ENCODE measurements at regions not wholly inside any gene's neighbourhood (a gene's known extent, or its start where the extent isn't known, plus 50 kb on each side); places are given as distances from the start of the nearest gene placed in this dataset.
"Not testable (repeated sequence)": the region's sequence is repeated elsewhere in the genome, so short reads cannot be mapped to it uniquely, and the experiment has no call there.

DNA sequence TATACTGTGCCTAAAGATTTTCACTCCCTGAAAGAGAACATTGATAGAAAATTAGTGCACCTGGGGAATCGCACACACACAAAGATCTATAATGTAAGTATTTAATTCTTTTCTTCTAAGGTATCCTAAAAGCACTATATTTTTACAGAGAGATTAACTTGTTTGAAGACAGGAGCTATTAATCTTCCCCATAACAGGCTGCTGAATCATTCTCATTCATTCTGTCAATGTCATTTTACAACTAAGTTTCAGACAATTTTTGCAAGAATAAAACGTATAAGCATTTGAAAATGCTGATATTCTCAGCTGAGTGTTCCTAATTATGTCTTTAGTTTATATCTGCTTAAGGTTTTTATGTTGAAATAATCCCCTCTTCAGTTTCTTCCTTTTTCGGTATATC, 776.7 kb downstream of the NXPH1 start:
- no peak for DNase-seq (ENCODE audit: low read depth)

DNA sequence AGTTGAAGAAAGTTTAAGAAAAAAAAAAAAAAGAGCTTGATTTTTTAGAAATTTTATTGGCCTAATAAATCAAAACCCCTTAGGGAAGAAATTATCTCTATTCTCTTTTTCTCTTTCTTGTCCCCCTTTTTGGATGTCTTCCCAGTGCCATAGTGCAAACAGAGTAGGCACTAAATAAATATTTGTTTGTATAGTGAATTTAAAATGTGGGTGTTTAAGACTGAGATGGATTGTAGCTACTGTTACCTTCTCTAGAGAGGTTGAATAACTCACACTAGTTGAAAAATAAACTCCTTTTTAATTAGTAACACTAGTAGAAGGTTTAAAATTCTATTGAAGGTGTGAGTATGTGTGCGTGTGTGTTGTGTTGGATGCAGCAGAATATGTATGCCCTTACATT, 783.8 kb downstream of the NXPH1 start:
- no peak for DNase-seq (ENCODE audit: low read depth)

DNA sequence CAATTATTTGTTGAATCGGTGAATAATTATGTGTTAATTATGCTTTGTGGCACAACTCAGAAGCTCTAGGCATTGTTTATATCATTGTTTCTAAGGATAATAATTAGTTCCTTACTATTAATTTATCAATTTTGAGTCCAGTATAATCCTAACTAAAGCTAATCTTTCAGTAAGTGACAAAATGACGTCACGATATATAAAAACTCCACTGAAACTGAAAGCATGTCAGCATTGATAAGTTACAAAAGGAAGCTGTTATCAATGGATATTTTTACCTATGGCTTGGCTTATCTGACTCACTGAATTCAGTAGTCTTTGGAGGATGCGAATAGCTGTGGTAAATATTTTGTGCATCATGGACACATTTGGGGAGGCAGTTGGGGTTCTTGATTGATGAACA, 793.1 kb downstream of the NXPH1 start:
- DNase-seq (ENCODE audit: low read depth) = no peak

DNA sequence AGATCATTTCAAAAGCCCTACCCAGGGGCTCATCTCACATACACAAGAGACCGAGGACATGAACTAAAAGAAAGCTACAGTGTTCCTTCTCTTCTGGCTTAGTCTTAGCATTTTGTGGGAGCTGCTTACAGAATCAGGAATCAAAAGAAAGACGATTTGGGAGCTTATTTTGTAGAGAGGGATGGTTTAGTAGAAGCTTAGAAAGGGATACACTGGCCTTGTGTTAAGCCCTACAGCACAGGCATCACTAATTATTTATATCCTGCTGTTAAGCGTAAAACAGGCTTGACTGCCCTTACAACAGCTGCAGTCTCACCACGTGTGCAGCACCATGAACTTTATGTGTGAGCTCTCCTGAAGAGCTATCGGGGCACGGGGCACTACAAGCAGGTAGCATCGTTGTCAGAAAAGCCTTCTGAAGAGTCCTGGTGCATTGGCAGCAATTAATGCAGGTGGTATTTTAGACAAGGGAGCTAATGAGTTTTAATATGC, 798.3 kb downstream of the NXPH1 start:
- no peak for DNase-seq (ENCODE audit: low read depth)

DNA sequence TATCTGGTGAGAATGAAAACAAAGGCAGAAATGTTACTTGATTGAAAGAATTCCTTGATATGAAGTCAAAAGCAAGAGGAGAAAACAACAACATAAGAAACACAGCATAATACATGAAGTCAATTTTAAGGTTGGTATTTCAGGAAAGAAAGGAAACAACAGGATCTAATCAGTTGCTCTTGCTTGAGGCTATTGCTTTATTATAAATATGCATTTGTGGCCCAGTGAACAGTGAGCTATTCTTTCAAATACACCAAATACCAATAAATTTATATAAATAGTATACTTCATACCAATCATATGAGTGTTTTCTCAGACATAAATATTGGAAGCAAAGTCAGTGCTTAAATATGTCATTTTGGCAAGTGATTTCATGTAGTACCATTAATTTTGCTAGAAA, 806.6 kb downstream of the NXPH1 start:
- DNase-seq (ENCODE audit: low read depth) = no peak

DNA sequence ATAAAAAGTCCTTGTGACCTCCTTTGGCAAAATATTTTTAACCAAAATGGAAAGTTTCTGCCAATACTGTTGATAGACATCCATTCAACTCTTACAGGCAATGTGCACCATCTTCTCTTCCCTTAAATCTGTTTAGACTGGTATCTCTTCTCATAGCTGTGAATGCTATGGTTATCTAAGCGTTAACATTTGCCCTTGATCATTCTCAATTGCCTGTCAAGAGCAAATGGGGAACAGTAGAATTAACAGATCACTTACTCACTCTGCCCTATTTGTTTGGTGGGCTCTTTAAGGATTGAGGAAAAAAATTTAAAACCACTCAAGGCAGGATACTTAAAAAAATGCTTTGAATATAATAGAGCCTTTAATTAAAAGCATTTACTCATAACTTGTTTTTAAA, 808.4 kb downstream of the NXPH1 start:
- DNase-seq (ENCODE audit: low read depth) = no peak

DNA sequence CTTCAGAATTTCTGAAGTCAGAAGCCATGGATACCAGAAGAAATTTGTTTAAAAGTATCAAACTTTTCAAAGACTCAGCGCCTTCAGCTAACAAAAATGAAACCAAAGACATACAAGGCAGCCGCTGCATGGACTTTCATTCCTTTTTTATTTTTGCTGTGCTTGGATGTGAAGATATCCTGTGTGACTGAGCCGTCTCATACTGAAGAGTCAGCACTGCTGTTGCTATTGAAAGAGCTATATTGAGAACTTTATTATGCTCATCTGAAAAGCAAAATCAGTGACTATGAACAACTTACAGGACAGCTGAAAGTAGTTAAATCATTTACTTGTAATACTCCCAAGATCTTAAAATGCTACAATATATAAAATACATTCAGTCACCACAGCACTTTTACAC, 809.2 kb downstream of the NXPH1 start:
- DNase-seq (ENCODE audit: low read depth) = no peak

DNA sequence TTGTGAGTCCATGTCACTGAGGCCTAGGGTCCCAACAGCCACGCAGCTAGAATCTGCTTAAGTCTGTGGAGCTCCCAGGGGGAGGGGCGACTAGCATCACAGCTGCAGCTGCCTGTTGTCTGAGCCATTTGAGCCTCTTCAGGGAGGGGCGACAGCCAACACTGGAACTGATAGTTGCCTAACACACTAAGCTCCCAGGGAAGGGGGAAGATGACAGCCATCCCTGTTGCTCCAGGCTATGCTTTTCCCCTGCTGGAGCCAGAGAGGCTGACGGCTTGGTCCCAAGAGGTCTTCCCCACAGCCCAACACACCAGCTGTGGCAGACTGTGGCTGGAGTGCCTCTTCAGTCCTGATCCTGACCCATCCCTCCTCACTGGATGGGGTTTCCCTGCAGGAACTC, 817.5 kb downstream of the NXPH1 start:
- no peak for DNase-seq (ENCODE audit: low read depth)

DNA sequence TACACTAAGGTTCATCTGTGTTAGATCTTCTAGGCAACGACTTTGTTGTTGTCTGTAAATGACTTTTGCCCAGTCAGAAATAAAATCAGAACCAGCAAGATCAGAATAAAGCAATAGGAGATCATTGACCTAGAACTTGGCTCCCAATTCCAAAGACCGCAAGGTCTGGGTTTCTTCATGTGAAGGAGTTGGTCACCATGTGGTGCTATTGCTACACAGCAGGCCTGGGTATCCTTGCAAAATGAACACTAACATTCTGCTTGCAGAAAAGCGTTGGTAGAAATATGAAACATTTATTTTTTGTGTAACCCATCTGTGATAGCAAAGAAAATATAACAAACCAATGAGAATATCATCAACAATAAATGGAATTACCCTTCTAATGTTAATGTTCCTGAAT, 831.0 kb downstream of the NXPH1 start:
- no peak for DNase-seq (ENCODE audit: low read depth)

DNA sequence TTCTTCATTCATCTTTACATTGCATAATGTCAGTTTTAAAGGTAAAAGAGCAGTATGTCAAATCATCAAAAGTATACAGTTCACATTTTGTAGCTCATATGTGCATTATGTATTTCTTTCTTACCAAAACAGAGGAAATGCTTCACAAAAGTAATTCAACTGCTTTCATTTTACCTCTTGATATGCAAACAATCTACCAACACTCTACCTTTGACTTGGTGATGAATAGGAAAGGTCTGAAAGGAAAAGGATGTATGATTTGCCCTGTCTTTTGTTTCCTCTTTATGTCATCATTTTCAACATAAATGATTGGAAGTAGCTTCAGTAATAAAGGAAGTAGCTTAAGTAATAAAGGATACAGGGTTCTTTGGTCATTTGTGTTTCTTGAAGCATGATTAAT, 846.7 kb downstream of the NXPH1 start:
- no peak for DNase-seq (ENCODE audit: low read depth)

DNA sequence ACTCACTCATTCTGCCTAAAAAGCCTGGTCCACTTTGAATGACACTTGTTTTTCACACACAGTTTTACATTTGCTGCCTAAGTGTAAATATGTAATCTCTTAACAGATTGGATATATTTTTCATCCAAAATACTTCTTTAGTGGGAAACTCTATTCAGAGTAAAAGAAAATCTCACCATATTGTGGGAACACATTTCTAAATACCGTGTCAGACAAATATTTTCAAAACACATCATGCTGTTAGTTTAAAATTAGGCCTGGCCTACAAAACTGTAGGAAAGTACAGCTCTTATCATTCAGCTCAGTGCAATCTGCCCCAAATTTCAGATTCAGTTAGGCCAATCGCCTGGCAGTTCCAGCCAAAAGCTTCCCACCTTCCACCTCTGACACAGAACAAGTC, 849.8 kb downstream of the NXPH1 start:
- no peak for DNase-seq (ENCODE audit: low read depth)

DNA sequence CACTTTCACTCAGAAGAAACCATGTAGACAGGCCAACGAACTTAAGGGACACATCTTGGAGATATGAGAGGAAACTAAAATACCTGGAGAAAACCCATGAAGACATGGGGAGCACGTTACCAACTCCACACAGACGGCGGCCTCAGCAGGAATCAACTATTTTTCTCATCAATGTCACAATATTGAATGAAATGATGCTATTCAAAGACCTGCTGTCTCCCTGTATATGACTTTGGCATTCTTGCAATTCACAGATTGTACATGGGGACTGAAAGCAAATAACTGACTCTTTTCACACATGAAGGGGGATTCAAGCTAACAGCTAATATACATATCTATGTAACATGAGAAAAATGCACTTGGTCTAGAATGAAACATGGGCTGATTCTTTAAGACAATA, 869.0 kb downstream of the NXPH1 start:
- DNase-seq (ENCODE audit: low read depth) = no peak

DNA sequence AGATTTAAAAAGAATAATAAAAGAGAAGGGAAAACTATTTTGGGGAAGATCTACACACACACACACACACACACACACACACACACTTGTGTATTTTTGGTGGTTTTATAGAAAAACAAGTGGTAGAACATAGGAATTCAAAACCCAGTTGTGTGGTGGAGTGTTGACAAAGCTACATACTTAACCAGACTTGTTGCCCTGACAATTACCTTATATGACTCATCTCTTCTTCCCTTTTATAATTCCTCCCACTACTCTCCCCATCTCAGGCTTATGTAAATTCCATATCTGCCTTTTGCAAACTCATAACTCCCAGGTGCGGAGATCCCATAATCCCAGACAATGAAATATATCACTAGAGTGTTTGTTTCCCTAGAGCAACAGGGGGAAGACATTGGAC, 873.7 kb downstream of the NXPH1 start:
- DNase-seq (ENCODE audit: low read depth) = no peak

DNA sequence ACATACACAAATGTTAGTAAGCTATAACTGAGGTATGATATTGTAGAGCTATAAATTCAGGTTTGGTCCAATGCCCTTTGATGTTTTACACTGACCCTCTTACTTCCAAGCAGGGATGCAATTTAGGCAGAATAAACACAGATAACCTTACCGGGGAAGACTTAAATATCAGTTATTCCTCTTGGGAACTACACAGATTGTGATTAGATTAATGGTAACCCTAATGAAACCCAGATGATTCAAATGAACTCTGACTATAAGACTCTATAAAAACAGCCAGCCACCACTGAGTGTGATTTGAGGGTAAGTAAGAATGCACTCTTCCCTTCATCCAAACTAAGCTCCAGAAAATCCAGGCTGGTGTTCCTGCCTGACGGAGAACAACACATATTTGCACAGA, 891.1 kb downstream of the NXPH1 start:
- DNase-seq (ENCODE audit: low read depth) = no peak

DNA sequence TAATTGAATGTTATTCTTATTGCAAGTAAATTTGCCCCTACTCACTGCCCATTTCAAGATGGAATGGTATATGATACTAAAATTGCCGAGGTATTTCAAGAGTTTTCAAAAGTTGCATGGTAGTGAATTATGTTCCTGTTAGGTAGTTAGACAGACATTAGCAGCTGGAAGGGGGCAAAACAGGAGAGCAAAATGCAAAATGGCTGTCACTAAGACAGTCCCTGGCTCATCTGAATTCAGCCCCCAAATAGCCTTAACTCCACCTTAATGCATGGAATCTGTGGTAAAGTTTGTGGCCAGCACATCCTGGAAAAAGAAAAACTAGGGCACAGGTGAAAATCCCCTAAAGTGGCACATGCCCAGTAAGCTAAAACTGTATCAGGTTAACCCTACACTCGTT, 894.9 kb downstream of the NXPH1 start:
- DNase-seq (ENCODE audit: low read depth) = no peak

DNA sequence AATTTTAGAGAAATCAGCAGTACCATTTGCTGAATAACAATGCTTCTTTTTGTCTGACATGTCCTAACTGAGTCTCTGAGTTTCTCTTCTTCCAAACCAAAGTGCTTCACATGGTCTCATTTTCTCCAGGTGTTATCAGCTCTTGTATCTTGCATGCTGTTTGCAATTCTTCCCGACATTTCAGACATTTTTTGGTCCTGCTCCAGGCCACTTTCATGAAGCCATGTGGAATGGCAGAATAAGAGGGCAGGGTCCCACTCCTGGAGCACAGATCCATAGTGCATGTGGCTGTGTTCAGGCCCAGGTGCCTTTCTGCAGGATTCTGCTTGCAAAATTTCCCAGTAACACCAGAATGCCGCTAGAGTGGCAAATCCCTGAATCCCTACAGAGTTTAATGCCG, 916.2 kb downstream of the NXPH1 start:
- no peak for DNase-seq (ENCODE audit: low read depth)

DNA sequence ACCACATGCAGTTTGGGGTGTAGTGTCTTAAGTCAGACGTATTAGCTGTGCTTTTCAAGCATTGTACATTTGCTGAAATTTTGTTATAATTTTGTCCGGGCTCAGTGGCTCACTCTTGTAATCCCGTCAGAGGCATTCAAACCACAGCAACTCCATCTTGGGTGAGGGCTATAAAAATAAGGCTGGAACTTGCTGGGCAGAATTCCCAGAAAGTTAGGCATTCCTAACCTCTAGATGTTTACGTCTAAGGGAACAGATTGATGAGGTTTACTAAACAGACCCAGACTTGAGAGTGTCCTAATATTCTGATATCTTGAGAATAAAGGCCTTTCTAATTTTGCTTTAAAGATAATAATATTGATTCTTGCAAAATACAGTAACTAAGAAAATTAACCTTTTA, 957.8 kb downstream of the NXPH1 start:
- no peak for DNase-seq (ENCODE audit: low read depth)

DNA sequence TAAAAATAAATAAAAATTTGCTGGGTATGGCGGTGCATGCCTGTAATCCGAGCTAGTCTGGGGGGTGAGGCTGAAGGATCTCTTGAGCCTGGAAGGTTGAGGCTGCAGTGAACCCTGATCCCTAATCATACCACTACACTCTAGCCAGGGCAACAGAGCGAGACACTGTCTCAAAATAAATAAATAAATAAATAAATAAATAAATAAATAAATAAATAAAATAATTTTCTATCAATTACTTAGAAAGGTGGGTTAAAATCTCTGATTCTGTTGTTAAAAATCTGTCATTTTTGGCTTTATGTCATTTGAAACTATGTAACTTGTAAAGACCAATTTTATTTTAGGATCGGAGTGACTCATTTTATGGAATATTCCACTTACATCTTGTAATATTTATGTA, 958.6 kb downstream of the NXPH1 start:
- no peak for DNase-seq (ENCODE audit: low read depth)

DNA sequence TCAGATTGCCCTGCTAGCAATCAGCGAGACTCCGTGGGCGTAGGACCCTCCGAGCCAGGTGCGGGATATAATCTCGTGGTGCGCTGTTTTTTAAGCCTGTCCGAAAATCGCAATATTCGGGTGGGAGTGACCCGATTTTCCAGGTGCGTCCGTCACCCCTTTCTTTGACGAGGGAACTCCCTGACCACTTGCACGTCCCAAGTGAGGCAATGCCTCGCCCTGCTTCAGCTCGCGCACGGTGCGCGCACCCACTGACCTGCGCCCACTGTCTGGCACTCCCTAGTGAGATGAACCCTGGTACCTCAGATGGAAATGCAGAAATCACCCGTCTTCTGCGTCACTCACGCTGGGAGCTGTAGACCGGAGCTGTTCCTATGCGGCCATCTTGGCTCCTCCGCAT, 971.0 kb downstream of the NXPH1 start:
- not testable (repeated sequence) for DNase-seq (ENCODE audit: low read depth)

DNA sequence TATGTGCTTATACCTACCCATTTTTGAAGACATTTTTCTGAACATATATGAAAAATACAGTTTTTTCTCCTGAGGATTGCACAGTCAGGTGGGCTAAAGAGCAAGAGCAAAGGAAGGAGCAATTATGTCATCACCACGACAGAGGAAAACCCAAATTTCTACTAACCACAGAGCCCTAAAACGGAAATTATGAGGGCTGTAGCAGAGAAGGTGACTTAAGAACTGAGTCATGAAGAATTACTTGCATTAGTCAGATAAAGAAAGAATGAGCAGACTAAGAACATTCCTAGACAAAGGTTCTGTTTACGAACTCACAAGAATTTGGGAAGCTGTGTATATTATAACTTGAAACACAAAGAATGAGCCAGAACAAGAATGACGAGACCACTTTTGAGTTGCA, 974.4 kb downstream of the NXPH1 start:
- no peak for DNase-seq (ENCODE audit: low read depth)

DNA sequence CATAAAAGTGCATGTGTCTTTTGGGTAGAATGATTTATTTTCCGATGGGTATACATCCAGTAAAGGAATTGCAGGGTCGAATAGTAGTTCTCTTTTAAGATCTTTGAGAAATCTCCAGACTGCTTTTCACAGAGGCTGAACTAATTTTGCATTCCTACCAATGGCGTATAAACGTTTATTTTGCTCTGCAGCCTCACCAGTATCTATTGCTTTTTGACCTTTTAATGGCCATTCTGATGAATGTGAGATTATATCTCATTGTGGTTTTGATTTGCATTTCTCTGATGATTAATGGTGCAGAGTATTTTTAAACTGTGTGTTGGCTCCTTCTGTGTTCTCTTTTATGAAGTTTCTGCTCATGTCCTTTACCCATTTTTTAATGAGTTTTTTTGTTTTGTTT, 1020.1 kb downstream of the NXPH1 start:
- DNase-seq (ENCODE audit: low read depth) = no peak

DNA sequence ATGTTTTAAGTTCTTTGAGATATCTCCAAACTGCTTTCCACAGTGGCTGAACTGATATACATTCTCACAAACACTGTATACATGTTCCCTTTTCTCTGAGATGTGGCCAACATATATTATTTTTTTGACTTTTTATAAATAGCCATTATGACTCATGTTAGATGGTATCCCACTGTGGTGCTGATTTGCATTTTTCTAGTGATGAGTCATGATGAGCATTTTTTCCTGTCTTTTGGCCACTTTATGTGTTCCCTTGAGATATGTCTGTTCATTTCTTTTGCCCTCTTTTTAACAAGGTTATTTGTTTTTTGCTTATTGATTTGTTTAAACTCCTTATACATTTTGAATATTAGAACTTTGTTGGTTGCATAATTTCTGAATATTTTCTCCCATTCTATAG, 1055.1 kb downstream of the NXPH1 start:
- DNase-seq (ENCODE audit: low read depth) = peak; percentile 54

DNA sequence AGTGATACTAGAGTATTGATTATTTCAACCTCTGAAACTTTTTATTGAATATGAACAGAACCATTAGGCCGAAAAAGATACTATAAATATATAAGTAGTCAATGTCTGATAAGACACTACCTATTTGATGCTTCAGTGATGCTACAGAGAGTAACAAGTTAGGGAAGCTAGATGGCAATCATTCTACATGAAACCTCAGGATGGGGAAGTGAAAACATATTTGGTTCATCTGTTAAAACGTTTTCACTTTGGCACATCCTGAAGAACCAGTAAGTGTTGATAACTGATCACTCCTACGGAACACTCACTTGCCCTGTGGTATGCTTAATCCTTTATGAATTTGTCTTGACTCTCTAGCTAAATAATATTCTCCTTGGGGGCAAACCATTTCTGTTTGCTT, 1064.9 kb downstream of the NXPH1 start:
- DNase-seq (ENCODE audit: low read depth) = no peak

DNA sequence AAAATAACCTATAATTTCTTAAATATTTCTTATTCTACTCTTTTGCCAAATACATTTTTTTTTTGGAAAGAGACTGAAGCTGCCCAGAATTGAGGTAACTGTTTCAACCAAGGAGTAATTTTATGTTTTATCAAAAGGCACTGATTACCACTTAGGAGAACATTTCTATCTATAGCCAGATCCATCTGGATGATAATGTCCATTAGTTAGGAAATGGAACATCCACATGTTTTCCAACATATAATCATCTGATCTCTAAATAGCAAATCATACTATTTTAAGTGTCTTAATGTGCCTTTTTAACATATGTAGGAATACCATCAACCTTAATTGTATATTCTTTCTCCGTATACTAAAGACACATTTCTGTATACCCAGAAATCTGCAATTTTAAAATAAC, 1068.9 kb downstream of the NXPH1 start:
- no peak for DNase-seq (ENCODE audit: low read depth)

DNA sequence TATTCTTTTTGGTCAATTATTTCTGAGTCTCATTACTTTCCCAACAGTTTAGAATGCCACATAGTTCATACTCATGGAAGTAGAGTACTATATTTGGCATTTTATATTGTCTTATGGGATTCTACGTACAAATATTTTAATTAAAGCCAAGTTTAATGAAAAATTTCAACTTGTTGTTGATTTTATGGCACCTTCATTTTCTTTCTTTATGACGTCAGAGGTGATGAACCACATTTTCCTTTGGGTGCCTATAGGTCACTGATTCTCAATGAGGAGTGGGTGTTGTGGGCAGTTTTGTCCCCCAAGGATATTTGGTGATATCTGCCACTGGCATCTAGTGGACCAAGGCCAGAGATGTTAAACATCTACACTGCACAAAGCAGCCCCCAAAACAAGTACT, 1071.3 kb downstream of the NXPH1 start:
- DNase-seq (ENCODE audit: low read depth) = no peak
